ENCODE measurements at regions not wholly inside any gene's neighbourhood (a gene's known extent, or its start where the extent isn't known, plus 50 kb on each side); places are given as distances from the start of the nearest gene placed in this dataset.
A peak's percentile ranks its signal among the peaks of the same experiment; 100 is the strongest.

DNA sequence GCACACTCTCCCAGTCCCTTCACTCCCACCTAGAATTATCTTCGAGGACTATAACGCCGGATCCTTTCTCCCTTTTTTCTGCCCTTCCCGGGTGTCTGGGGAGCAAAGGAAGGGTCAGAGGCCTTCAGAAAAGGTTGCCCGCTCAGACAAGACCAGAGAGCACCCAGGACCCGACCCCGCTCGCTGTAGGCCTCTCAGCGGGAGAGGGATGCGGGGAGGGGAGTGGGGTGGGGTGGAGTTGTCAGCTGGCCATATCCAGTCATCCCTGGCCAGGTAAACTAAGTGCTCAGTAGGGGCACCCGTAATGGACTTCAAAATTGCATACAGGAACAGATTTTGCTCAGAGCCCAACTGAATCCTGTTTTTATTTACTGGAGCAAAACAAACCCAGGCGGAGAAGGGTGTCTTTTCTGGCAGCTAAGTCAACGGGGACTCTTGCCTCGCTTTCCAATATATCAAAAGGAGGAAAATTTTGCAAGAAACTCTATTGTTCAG lies 65.0 kb downstream of the NOL4 start:
- DNase-seq: peak; percentile 9

DNA sequence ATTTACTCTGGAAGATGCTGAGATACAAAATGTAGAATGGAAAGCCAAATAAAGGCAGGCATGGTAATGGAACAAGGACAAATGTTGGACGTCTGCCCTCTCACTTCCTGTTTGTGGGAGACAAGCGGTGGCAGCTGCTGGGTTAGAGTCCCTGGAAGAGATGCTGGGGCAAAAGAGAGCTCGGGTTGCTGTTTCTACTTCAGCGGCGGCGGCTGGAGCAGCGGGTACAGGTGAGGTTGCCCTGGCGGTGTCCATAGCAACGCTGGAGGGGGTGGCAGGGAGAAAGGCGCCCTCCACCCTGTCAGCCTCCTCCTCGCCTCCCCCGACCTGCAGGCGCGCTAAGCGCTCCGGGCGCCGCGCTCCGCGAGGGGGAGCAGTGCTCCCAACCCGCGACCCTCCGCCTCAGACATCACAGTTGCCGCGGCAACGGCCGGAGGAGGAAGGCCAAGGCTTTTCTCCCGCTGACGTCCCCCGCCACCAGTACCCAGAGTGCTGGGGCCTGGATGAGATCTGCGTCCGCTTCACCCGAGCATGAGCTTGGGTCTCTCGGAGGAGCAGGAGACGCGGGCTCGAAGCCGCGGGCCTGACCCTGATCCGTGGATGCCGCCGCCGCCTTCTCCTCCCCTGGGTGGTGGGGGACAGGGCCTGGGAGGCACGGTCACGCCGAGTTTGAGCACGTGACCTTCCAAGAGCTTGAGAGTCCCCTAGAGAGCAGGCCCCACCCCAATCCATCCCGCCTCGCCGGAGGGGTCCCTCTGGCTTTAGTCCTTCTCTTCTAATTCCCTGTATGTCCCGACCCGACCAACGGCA lies 65.6 kb downstream of the NOL4 start:
- peak; percentile 56 for DNase-seq

DNA sequence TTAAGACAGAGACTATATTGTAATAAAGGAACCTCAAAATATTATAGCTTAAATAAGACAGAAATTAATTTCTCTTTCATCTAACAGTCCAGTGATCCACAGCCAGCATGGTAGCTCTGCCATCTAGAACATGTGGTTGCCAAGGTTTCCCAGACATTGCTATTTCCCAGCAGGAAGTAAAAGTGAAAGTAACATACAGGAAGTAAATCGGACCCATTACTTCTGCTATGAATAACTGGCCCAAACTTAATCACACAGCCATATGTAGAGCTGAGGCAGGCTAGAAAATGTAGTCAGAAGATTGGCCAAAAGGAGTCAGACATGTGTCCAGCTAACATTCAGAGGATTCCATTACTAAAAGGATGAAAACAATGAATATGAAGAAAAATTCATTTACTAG lies 71.0 kb downstream of the NOL4 start:
- no peak for DNase-seq

DNA sequence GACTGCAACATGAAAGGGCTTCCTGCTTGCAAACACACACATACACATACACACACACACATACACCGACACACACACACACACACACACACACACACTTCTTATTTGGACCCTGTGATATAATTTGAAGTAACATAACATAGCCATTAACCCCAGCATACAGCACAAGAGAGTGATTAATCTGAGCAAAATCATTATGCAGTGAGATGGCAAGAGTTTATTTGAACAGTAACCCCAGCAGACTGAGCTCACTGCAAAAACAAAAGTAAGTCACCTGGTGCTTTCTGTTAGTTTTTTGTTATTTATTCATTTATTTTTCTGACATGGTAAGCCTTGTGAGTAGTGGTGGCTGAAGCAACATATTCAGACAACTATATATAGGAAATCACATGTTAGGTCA lies 93.7 kb downstream of the NOL4 start:
- DNase-seq: no peak

DNA sequence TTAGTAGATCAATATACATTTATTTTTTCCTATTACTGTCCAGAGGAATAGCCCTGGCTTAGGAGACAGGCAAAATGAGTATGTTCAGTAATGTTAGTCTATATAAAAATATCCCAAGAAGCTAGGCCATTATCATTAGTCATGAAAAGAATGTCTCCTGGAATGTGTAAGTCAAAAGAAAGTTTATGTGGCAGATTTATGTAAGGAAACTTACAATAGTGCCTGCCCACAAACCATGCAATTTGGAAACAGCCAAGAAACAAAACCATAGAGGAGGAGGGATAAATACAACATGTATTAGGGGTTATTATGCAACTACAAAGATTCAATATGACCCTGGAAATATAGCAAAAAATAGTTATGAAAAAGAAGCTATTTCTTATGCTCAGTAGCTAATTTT lies 96.3 kb downstream of the NOL4 start:
- DNase-seq: no peak

DNA sequence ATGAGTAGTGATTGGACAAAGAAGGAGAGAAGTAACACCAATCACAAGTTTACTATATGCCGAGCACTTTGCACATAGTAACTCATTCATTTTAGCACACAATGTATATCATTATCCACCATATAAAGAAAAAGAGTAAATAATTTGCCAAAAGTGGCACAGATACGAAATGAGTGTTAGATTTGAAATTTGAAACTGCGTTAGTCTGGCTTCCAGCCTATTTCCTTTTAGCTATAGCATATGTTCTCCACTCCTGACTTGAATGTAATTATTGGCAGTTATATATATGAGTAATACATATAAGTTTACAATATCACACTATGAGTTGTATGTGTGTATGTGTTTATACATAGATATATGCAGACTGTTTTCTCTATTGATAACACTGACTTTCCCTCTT lies 98.6 kb downstream of the NOL4 start:
- no peak for DNase-seq

DNA sequence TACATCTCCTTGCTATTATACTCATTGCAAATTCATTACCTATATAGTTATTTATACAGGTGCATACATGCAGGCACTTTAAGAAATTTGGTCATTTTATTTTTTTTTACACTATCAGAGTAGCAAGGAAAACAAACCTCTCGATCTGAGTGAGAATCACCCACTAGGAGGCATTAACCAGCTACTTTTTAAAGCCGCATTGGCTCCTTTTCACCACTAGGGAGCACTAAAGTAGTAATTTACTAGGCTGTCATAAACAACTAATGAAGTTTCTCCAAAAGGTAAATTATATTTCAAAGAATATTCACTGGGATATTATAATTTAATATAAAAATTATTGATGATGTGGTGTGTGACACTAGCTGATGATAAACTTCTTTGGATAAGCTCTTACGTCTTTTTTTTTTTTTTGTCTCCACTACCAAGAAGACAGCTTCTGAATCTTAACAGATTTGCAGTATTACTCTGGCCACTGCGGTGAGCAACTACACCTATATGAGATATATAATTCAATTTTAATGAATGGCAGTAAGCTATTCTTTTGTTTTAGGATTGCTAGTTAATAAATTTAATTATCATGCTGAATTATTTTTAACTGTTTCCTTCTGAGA lies 101.9 kb downstream of the NOL4 start:
- peak; percentile 29 for DNase-seq

DNA sequence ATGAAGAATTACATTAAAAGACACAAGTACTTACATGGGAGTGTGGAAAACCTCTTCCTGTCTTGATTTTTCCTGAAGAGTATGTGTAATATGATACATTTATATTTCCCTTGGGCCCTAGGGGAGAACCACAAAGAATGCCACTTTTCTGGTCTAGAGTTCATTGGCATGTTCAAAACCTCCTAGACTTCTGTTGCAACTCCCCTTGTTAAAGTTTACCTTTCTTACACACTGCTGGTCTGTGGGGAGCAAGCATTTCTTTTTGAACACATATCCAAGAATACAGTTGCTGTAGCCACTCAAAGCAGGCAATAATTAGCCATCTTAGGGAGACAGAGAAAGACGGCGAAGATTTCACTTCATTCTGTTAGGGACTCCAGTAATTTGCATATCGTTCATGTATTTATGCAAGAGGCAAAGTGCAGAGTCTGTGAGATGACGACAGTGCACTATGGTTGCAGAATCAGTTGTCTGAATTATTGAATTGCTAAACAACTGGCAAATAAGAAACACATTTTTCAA lies 103.5 kb downstream of the NOL4 start:
- peak; percentile 90 for DNase-seq

DNA sequence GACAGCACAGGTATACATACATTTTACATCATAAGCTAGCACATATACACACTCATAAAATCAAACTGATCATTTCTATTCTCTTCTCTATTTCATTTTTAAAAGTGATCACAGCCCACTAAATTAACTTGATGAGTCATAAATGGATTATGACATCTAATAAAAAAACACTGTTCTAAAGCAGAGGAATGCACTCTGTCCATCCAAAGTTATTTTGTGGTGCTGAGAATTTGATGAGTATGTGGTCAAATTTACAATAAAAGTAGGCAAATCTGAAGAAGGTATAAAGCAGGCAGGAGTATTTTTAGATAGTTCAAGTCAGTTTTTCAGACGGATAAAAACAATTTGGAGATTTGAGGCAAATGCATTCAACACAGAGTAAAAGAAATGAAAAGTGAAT lies 104.4 kb downstream of the NOL4 start:
- no peak for DNase-seq

DNA sequence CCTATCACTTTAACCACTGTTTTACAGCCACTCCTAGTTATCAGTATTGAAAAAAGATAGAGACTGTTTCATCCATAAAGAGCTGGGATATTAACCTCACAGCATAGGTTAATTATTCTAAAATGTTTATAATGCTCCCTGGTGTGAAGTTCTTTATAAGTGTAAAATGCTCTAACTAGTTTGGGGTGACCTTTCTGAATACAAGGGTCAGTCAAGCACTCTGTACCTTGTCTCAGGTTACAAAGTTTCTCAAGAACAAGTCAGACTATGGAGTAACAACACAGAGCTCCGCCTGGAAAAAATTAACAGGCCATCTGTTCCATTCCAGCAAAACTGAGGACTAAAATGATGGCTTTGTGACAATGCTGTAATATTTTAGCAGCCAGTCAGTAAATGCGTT lies 107.4 kb downstream of the NOL4 start:
- no peak for DNase-seq

DNA sequence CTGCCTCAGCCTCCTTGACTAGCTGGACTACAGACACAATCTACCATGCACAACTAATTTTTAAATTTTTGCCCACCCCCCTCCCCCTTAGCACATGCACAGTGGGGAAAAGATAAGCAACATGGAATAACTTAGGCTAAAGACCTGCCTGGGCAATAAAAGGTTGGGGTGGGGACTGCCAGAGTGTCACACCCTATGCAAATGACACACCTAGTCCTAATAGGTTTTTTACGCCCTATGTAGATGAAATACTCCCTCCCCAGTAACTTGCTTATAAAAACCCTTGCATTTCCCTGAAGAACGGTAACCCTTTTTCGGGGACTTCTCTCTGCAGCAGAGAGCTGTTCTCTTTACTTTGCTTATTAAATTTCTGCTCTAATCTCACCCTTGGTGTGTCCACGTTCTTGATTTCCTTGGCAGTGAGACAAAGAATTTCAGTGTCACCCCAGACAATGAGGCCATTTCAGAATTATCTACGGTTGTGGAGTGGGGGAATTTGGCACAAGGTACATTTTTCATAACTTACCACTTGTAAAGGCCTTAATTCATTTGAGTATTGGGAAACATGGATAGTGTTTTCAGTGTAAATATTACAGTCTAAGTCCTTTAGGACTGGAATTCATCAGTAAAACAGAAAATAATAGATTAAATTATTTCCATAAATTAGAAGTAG lies 109.2 kb downstream of the NOL4 start:
- no peak for DNase-seq

DNA sequence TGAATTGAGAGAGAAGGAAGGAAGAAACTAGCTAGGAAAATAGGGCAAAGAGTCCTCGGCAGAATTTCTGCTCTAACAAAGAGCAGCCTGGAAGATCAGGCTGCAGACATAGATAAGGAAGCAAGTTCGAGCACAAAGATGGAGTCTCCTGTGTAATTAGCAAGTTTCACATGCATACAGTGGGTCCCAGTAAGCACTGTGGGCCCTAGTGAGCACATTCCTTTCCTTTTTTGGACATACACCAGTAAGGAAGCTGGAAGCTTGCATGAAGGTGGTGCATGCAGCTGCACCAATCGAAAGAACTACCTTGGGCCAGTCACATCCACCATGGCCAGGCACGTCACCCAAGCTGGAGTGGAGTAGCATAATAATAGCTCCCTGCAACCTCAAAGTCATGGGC lies 109.7 kb downstream of the NOL4 start:
- no peak for DNase-seq

DNA sequence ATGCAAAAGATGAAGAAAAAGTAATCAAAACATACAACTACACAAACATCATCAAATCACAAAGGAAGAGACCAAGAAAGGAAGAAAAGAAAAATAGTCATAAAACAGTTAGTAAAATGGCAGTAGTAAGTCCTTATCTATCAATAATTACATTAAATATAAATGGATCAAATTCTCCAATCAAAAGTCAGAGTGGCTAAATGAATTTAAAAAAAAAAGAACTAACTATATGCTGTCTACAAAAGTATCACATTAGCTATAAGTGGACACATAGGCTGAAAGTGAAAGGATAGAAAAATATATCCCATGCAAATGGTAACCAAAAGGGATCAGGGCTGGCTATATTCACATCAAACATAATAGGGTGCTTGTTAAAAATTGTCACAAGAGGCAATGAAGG lies 116.5 kb downstream of the NOL4 start:
- DNase-seq: no peak

DNA sequence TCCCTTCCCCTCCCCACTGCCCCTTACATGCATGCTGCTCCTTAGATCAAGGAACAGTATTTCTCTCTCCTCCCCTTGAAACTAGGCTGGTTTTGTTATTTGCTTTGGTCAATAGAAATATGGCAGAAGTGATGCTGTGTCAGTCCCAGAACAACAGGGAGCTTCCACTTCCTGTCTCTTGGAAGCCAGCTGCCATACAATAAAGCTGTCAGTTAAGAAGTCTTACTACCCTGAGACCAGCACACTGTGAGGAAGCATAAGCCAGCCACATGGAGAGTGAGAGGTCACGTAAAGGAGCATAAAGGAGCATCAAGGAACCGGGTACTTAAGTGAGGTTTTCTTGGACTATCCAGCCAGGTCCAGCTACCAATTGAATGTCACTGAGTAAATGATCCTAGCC lies 126.6 kb downstream of the NOL4 start:
- no peak for DNase-seq

DNA sequence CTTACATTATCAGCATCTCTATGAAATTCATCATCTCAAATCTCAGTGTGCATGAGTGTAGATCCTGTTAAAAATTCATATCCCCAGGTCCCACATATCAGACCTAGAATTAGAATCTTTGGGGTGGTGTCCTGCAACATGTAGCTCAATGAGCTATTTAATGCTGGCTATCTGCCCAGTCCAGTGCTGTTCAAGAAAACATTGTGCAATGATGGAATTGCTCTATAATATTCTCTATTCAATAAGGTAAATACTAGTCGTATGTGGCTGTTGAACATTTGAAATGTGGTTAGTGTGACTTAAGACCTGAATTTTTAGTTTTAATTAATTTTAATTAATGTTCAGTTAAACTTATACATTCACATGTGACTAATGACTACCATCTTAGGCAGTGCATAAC lies 127.4 kb downstream of the NOL4 start:
- no peak for DNase-seq

DNA sequence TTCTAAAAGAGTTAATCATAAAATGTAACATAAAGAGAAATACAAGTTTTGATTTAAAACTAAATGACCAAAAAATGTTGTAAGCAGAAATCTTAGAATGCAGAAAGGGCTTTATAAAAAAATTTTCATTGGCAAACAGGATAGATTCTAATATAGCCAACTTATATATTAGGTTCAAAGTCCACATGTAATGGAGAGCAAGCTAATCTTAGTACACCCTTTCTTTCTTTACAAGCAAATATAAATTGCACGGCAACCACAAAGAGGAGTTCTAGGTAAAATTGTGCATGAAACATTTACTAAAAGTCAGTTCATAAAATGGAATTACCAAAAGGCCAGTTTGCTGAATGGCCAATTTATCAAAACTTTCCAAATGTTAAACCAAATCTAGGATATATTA lies 130.6 kb downstream of the NOL4 start:
- DNase-seq: no peak

DNA sequence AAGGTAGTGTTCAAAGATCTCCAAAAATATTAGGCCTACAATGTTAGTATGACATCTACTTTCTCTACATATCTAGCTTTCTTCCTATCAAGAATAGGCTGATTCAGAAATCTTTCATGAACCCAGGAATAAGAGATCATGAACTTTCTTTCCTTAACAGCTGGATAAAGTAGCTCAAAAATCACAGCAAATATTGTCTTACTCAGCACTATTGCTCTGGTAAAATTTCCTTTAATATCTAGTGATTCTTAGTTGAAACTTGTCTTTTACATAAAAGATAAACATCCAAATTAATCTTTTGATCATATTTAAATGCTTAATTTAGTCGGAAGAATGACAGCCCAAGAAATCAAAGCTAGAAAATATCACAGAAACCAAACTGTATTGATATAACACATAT lies 131.9 kb downstream of the NOL4 start:
- DNase-seq: no peak

DNA sequence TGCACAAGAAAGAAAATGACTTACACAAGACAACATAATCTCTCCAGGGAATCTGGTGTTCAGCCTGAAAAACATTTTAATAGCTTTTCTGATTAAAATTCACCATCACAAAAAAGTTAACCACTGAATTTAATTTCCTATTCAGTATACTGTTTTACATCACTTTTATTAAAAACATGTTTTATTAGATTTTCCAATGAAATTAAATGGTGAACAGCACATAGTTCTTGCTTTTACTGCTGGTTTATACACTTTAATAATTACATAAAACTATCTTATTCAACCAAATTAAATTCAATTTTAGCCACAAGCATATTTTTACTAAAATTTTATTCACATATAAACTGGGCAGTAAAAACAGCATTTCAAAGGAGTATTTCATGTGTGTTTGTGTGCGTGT lies 138.3 kb downstream of the NOL4 start:
- DNase-seq: no peak

DNA sequence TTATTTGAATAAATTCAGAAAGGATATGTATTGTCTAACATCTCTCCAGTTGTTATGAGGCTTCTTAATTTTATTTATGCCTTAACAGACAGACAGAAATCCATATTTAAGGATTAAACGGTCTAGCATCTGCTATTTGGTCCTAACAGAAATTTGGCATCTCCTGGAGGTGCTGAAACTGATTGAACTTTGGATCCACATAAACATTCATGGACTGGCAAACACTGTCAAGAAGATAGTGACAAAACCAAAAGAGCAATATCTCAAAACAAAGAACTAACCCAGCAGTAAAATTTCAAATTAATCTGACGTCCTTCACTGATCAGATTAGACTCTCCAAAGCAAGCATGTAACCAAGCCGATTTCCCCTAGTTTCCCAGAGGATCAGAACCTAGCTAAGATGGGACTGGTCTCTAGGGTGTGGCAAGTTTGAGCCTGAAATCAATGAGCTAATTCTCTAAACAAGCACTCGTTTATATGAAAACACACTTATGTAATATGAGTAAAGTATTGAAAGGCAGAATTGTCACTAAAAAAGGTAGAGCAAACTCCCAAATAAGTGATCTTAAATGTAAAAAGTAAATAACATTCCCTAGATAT lies 139.5 kb downstream of the NOL4 start:
- DNase-seq: no peak

DNA sequence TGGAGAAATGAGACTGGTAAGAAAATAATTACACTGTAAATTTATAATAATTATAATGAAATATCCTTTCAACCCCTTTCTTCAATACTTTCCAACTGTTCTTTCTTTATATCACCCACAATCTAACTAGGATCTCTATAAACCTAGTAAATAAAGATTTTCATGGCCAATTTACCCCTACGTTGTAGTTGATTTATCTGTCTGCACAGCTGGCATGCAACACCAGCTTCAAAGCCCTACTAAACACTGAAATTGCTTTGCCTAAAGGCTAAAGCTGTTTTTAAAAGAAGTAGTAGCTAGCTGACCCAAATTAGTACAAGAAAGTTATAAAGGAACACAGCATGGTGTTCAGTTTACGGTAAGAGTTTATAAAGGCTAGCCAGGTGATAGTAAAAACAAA lies 140.1 kb downstream of the NOL4 start:
- no peak for DNase-seq

DNA sequence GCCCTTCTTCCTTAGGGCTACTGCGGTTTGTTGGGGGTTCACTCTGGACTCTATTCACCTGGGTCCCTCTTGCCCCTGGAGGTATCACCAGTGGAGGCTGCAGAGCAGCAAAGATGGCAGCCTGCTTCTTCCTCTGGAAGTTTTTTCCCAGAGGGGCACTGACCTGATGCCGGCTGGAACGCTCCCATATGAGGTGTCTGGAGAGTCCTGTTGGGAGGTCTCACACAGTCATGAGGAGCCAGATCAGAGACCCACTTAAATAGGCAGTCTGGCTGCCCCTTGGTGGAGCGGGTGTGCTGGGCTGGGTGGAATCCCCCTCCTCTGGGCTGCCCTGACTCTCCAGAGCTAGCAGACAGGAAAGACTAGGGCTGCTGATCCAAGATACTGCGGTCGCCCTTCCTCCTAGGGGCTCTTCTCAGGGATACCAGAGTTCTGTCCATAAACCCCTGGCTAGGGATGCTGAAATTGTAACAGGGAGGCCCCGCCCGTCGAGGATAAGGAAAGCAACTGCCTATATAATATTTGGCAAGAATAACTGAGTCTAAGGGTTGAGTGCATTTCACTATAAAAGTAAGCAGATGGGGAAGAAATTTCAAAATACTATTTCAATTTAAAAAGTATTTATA lies 140.7 kb downstream of the NOL4 start:
- no peak for DNase-seq

DNA sequence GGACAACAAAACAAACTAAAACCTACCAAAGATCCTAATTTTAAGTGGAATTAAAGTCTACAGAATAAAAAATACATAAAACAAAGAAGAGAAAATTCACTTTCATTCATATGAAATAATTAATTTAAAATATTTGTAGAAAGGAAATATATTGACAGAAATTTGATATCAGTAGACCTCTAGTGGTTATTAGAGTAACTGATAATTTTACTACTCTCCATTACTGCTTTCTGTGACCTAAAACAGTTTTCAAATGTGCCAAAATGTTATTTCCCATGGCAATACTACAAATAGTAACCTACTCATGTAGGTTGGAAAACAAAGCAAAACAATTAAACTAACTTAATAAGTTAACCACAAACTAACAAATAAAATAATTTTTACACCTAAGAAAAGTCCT lies 147.1 kb downstream of the NOL4 start:
- DNase-seq: no peak
